Activated CD8-positive, alpha-beta T cell treated with anti-CD3 and anti-CD28 coated beads for 36 hours (primary cell): ENCODE measurements at regions not wholly inside any gene's neighbourhood (a gene's known extent, or its start where the extent isn't known, plus 50 kb on each side); places are given as distances from the start of the nearest gene placed in this dataset.

Experiments
- ATAC-seq: fragments of 200-7000 bp; cut with Tn5 transposase; one replicate; pipeline ENCODE4 v1.10.0; 2021; ENCODE audit warnings: mild to moderate bottlenecking, moderate library complexity
- CTCF ChIA-PET: fragments of 350-600 bp; sonication (Branson Sonifier 250); formaldehyde crosslinking; loops from one replicate; lab custom pipeline; 2021; ENCODE audit warnings: antibody characterized with exemption; lab: Charles Lee
- POLR2A ChIA-PET: fragments of 350-600 bp; sonication (Branson Sonifier 250); formaldehyde crosslinking; loops from one replicate; lab custom pipeline; 2021; ENCODE audit warnings: antibody characterized with exemption; lab: Charles Lee
- DNase-seq: peaks from one replicate; pipeline ENCODE4 v3.0.0-alpha.2; 2020
- H3K27ac Mint-ChIP-seq: one replicate; pipeline ENCODE4 v1.8.0; 2021; ENCODE audit warnings: mild to moderate bottlenecking, mixed read lengths
- H3K27me3 Mint-ChIP-seq: one replicate; pipeline ENCODE4 v1.8.0; 2021; ENCODE audit warnings: mixed read lengths
- H3K36me3 Mint-ChIP-seq: one replicate; pipeline ENCODE4 v1.8.0; 2021; ENCODE audit warnings: low read depth, mixed read lengths
- H3K4me1 Mint-ChIP-seq: one replicate; pipeline ENCODE4 v1.8.0; 2021; ENCODE audit warnings: low read depth, mixed read lengths
- H3K4me3 Mint-ChIP-seq: one replicate; pipeline ENCODE4 v1.8.0; 2021; ENCODE audit warnings: mild to moderate bottlenecking, moderate library complexity, mixed read lengths
- H3K9me3 Mint-ChIP-seq: one replicate; pipeline ENCODE4 v1.8.0; 2021; ENCODE audit warnings: mixed read lengths
- intact Hi-C: fragments of 100-400 bp; cut with micrococcal nuclease; formaldehyde crosslinking; loops from one replicate; pipeline ENCODE4 v1.10.0; 2022
- TF ChIP-seq, protein P1 (sequence below): fragments of 200-600 bp; IDR thresholded peaks from one replicate; pipeline ENCODE4 v1.8.0; 2022; ENCODE audit warnings: antibody characterized with exemption, mild to moderate bottlenecking

- DNase-seq (no peak), ATAC-seq (no peak)
- H3K36me3 Mint-ChIP-seq, result no peaks in the 10 kb centered on the region
- no peak overlapping the region for H3K4me3 Mint-ChIP-seq
- intact Hi-C loops, result no loop called here
- TF ChIP-seq, protein P1, sequence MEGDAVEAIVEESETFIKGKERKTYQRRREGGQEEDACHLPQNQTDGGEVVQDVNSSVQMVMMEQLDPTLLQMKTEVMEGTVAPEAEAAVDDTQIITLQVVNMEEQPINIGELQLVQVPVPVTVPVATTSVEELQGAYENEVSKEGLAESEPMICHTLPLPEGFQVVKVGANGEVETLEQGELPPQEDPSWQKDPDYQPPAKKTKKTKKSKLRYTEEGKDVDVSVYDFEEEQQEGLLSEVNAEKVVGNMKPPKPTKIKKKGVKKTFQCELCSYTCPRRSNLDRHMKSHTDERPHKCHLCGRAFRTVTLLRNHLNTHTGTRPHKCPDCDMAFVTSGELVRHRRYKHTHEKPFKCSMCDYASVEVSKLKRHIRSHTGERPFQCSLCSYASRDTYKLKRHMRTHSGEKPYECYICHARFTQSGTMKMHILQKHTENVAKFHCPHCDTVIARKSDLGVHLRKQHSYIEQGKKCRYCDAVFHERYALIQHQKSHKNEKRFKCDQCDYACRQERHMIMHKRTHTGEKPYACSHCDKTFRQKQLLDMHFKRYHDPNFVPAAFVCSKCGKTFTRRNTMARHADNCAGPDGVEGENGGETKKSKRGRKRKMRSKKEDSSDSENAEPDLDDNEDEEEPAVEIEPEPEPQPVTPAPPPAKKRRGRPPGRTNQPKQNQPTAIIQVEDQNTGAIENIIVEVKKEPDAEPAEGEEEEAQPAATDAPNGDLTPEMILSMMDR, result no peak
- peaks cover 8% of the 10 kb centered on the region for H3K27me3 Mint-ChIP-seq
- ChIA-PET CTCF (no interaction called here), POLR2A (no interaction called here)
- no peak overlapping the region for H3K27ac Mint-ChIP-seq
- no peaks in the 10 kb centered on the region for H3K4me1 Mint-ChIP-seq
- peaks cover 1% of the 10 kb centered on the region for H3K9me3 Mint-ChIP-seq
Measured at GRCh38 chr11:116618461-116618860, 154.3 kb downstream of the BUD13 start.

- ChIA-PET CTCF (no interaction called here), POLR2A (no interaction called here)
- no peaks in the 10 kb centered on the region for H3K36me3 Mint-ChIP-seq
- H3K4me1 Mint-ChIP-seq, result no peaks in the 10 kb centered on the region
- ATAC-seq (no peak), DNase-seq (no peak)
- intact Hi-C loops, result no loop called here
- no peak overlapping the region for H3K4me3 Mint-ChIP-seq
- H3K27me3 Mint-ChIP-seq, result peaks cover 7% of the 10 kb centered on the region
- H3K9me3 Mint-ChIP-seq, result no peaks in the 10 kb centered on the region
- TF ChIP-seq, protein P1, result no peak
- H3K27ac Mint-ChIP-seq, result no peak overlapping the region
Measured at GRCh38 chr11:116615211-116615865, 157.4 kb downstream of the BUD13 start.

- TF ChIP-seq, protein P1, result no peak
- H3K4me3 Mint-ChIP-seq, result no peak overlapping the region
- H3K4me1 Mint-ChIP-seq, result no peaks in the 10 kb centered on the region
- H3K9me3 Mint-ChIP-seq, result no peaks in the 10 kb centered on the region
- intact Hi-C loops, result no loop called here
- peaks cover 7% of the 10 kb centered on the region for H3K27me3 Mint-ChIP-seq
- no peak for ATAC-seq
- H3K36me3 Mint-ChIP-seq, result no peaks in the 10 kb centered on the region
- DNase-seq, result no peak
- CTCF ChIA-PET, result no interaction called here
- POLR2A ChIA-PET, result no interaction called here
- H3K27ac Mint-ChIP-seq, result no peak overlapping the region
Measured at GRCh38 chr11:116614306-116615210, 158.2 kb downstream of the BUD13 start.

DNA sequence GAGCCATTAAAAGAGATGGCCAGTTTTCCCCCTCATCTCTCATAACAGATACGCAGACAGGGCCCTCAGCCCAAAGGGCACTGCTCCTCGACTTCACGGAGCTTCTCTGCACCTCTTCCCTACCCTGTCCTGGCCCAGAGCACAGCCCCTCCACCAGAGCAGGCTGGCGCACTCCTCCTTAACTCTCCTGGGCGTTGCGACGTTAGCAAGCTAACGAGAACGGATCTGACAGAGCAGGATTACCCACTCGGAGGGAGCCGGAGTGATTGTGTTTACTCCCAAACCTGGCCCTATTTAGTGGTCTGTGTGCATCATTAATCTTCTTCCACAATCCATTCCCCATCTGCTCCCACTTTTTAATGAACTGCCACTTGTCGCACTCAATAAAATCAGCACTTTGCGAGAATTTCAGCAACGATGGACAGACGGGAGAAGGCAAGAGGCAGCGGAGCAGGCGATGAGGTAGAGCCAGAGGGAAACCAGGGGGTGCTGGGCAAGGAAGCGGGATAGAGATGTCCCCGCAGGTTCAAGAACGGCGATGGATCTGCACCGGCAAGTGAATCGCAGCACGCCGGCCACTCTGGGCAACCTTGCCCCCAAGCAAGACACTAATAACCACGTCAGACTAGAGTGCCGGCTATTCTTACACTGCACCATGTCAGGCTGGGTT is 159.4 kb downstream of the BUD13 start:
- CTCF ChIA-PET, result no interaction called here

More for the DNA sequence above, 159.4 kb downstream of the BUD13 start:
- POLR2A ChIA-PET, result no interaction called here
- H3K4me3 Mint-ChIP-seq, result no peak overlapping the region
- TF ChIP-seq, protein P1, result no peak
- no peaks in the 10 kb centered on the region for H3K9me3 Mint-ChIP-seq
- intact Hi-C loops, result no loop called here
- DNase-seq (no peak), ATAC-seq (no peak)
- H3K27me3 Mint-ChIP-seq, result peaks cover 7% of the 10 kb centered on the region
- no peaks in the 10 kb centered on the region for H3K36me3 Mint-ChIP-seq
- no peaks in the 10 kb centered on the region for H3K4me1 Mint-ChIP-seq
- H3K27ac Mint-ChIP-seq, result no peak overlapping the region
